Osteoblast (primary cell): ENCODE measurements at regions not wholly inside any gene's neighbourhood (a gene's known extent, or its start where the extent isn't known, plus 50 kb on each side); places are given as distances from the start of the nearest gene placed in this dataset.

Source experiments
- DNase-seq: peaks from one replicate; pipeline ENCODE4 v3.0.0; 2011; ENCODE audit warnings: low spot score, mixed read lengths; ENCODE audit not compliant: insufficient read length; ENCODE audit errors: missing footprints
- H2AFZ ChIP-seq: 2 replicates; pipeline ENCODE4 v1.6.0; 2011; ENCODE audit warnings: mild to moderate bottlenecking, low read length
- H3K27ac ChIP-seq: 2 replicates; pipeline ENCODE4 v1.5.1; 2011; ENCODE audit warnings: mild to moderate bottlenecking, low read depth, low read length, moderate library complexity
- H3K27me3 ChIP-seq: 2 replicates; pipeline ENCODE4 v1.6.0; 2012; ENCODE audit warnings: mild to moderate bottlenecking, control low read depth, inconsistent platforms, low read length, moderate library complexity; ENCODE audit not compliant: insufficient read depth
- H3K36me3 ChIP-seq: 2 replicates; pipeline ENCODE4 v1.5.1; 2011; ENCODE audit warnings: mild to moderate bottlenecking, low read length, control low read depth, moderate library complexity; ENCODE audit not compliant: insufficient read depth
- H3K4me1 ChIP-seq: 2 replicates; pipeline ENCODE4 v1.5.1; 2011; ENCODE audit warnings: mild to moderate bottlenecking, low read length, control low read depth, moderate library complexity; ENCODE audit not compliant: insufficient read depth
- H3K4me2 ChIP-seq: 2 replicates; pipeline ENCODE4 v1.6.0; 2011; ENCODE audit warnings: mild to moderate bottlenecking, low read length; ENCODE audit not compliant: insufficient read depth
- H3K4me3 ChIP-seq: fragments of 200-600 bp; sonication (generic); 3 replicates; pipeline ENCODE4 v1.5.1; 2012; ENCODE audit warnings: mild to moderate bottlenecking, low read length, inconsistent platforms; ENCODE audit not compliant: insufficient read depth
- H3K79me2 ChIP-seq: 2 replicates; pipeline ENCODE4 v1.6.0; 2012; ENCODE audit warnings: mild to moderate bottlenecking, low read length, control low read depth, inconsistent platforms; ENCODE audit not compliant: insufficient read depth
- H3K9me3 ChIP-seq: 2 replicates; pipeline ENCODE4 v1.5.1; 2011; ENCODE audit warnings: low read depth, low read length, control low read depth
- H4K20me1 ChIP-seq: 2 replicates; pipeline ENCODE4 v1.6.0; 2012; ENCODE audit warnings: mild to moderate bottlenecking, low read length, control low read depth; ENCODE audit not compliant: insufficient read depth
- TF ChIP-seq, protein P1 (sequence below): IDR thresholded peaks from 2 replicates; pipeline ENCODE4 v1.5.1; 2011; ENCODE audit warnings: mild to moderate bottlenecking, low read depth, low read length, moderate library complexity; ENCODE audit errors: extremely low read depth

GRCh38 chr13:73286177-73286576 lies 227.4 kb downstream of the KLF5 start:
- Histone ChIP-seq H3K27me3 (no peaks in the 10 kb centered on the region), H3K79me2 (no peaks in the 10 kb centered on the region), H2AFZ (no peak overlapping the region), H3K4me1 (no peaks in the 10 kb centered on the region), H3K4me2 (no peak overlapping the region), H3K9me3 (no peaks in the 10 kb centered on the region), H3K27ac (no peak overlapping the region), H3K36me3 (no peaks in the 10 kb centered on the region), H4K20me1 (no peaks in the 10 kb centered on the region), H3K4me3 (no peak overlapping the region)
- no peak for DNase-seq
- TF ChIP-seq, protein P1, sequence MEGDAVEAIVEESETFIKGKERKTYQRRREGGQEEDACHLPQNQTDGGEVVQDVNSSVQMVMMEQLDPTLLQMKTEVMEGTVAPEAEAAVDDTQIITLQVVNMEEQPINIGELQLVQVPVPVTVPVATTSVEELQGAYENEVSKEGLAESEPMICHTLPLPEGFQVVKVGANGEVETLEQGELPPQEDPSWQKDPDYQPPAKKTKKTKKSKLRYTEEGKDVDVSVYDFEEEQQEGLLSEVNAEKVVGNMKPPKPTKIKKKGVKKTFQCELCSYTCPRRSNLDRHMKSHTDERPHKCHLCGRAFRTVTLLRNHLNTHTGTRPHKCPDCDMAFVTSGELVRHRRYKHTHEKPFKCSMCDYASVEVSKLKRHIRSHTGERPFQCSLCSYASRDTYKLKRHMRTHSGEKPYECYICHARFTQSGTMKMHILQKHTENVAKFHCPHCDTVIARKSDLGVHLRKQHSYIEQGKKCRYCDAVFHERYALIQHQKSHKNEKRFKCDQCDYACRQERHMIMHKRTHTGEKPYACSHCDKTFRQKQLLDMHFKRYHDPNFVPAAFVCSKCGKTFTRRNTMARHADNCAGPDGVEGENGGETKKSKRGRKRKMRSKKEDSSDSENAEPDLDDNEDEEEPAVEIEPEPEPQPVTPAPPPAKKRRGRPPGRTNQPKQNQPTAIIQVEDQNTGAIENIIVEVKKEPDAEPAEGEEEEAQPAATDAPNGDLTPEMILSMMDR, result no peak

DNA sequence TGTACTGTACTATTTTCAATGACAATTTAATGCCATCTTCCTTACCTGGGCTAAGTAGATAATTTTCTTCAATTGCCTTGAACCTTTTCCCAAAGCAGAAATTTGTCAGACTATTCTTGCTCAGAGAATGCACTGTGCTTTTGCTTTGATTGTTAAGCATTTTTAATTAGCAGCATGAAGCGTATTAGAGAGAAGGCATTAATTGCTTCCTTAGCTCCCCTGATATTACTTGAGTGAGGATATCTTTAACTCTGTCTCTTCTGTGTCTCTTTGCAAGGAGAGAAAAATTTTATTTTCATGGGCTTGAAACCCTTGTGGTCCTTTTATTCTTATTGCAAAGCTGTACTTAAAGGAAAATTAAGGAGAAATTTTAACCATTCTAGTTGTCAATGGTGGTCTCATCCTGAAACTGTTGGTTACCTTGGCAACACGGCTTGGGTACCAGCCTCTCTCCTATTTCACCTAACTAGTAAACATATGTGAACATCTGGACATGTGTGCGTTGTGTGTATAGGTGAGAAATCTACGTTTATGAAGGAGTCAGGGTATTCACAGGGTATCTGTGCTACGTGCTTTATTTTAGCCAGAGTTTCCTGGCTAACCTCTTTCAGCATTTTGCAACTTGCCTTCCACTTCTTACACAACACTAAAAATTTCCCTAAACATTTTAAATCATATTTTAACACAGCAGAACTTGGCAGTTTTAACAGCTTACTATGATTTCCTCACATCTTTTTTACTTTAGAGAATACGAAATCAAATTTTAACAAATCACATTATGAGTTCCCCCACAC lies 225.5 kb downstream of the KLF5 start:
- TF ChIP-seq, protein P1, result no peak

DNA sequence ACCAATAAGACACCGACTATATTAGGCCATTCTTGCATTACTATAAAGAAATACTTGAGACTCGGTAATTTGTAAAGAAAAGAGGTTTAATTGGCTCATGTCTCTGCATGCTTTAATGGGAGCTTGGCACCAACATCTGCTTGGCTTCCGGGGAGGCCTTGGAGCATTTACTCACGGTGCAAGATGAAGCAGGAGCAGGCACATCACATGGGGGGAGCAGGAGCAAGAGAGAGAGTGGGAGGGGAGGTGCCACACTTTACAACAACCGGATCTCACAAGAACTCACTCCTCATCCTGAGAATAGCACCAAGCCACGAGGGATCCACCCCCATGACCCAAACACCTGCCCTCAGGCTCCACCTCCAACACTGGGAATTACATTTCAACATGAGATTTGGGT lies 224.8 kb downstream of the KLF5 start:
- Histone ChIP-seq H3K79me2 (no peaks in the 10 kb centered on the region), H3K9me3 (no peaks in the 10 kb centered on the region), H3K4me1 (no peaks in the 10 kb centered on the region), H3K36me3 (no peaks in the 10 kb centered on the region), H3K4me3 (no peak overlapping the region), H4K20me1 (no peaks in the 10 kb centered on the region), H3K27ac (no peak overlapping the region), H3K27me3 (no peaks in the 10 kb centered on the region), H2AFZ (no peak overlapping the region), H3K4me2 (no peak overlapping the region)
- TF ChIP-seq, protein P1, result no peak
- DNase-seq, result no peak

More for the DNA sequence above, 225.5 kb downstream of the KLF5 start:
- Histone ChIP-seq H3K27ac (no peak overlapping the region), H3K4me2 (no peak overlapping the region), H4K20me1 (no peaks in the 10 kb centered on the region), H3K36me3 (no peaks in the 10 kb centered on the region), H3K9me3 (no peaks in the 10 kb centered on the region), H3K4me1 (no peaks in the 10 kb centered on the region), H3K27me3 (no peaks in the 10 kb centered on the region), H2AFZ (no peak overlapping the region), H3K79me2 (no peaks in the 10 kb centered on the region), H3K4me3 (no peak overlapping the region)
- no peak for DNase-seq

DNA sequence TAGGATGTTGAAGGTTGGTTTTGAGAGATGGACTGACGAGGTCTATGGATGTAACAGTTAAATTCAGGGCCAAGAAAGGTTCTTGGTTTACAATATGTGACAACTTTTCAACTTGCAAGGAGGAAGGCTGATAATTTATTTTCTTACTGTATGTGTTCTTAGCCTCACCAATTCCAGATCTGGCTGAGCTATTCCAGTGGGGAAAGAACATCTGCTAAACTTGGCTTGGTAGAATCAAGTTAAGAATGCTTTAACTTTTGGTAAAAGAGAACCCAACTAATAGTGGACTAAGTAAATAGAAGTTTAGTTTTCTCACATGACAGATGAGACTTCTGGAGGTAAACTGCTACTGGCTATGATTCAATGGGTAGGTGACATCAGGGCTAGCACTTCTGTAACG lies 222.9 kb downstream of the KLF5 start:
- H3K27me3 ChIP-seq, result no peaks in the 10 kb centered on the region
- no peaks in the 10 kb centered on the region for H3K9me3 ChIP-seq
- no peak overlapping the region for H3K27ac ChIP-seq
- H3K4me1 ChIP-seq, result no peaks in the 10 kb centered on the region
- TF ChIP-seq, protein P1, result no peak
- H3K36me3 ChIP-seq, result no peaks in the 10 kb centered on the region
- no peak overlapping the region for H3K4me2 ChIP-seq
- no peak for DNase-seq
- H3K79me2 ChIP-seq, result no peaks in the 10 kb centered on the region
- H2AFZ ChIP-seq, result no peak overlapping the region
- H4K20me1 ChIP-seq, result no peaks in the 10 kb centered on the region
- H3K4me3 ChIP-seq, result no peak overlapping the region
